ENCODE measurements at regions not wholly inside any gene's neighbourhood (a gene's known extent, or its start where the extent isn't known, plus 50 kb on each side); places are given as distances from the start of the nearest gene placed in this dataset.

DNA sequence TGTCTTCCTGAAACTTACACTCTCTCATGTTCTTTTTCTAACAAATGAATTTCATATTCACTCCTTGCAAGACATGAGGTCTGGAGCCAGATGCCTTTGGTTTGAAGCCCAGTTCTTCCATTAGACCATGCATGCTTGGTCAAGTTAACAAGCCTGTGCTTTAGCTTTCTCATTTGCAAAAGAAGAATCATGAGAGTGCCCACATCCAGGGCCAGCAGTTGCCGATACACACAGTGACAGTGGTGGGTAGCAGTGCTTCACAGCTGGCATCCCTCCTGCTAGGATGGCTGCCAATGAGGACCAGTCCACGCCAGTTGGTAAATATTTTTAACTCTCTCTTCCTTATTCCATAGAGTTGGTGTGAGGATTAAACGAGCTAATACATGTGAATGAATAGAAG is 163.1 kb downstream of the PHLDA1 start:
- no peak overlapping the region for H3K4me2 ChIP-seq (ENCODE audit: insufficient read depth, low read length)
- TF ChIP-seq, protein P1, sequence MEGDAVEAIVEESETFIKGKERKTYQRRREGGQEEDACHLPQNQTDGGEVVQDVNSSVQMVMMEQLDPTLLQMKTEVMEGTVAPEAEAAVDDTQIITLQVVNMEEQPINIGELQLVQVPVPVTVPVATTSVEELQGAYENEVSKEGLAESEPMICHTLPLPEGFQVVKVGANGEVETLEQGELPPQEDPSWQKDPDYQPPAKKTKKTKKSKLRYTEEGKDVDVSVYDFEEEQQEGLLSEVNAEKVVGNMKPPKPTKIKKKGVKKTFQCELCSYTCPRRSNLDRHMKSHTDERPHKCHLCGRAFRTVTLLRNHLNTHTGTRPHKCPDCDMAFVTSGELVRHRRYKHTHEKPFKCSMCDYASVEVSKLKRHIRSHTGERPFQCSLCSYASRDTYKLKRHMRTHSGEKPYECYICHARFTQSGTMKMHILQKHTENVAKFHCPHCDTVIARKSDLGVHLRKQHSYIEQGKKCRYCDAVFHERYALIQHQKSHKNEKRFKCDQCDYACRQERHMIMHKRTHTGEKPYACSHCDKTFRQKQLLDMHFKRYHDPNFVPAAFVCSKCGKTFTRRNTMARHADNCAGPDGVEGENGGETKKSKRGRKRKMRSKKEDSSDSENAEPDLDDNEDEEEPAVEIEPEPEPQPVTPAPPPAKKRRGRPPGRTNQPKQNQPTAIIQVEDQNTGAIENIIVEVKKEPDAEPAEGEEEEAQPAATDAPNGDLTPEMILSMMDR (IDR thresholded peaks at IDR 0.05; ENCODE audit: extremely low read depth, low read depth, low read length), result no peak
- no peak for DNase-seq (ENCODE audit: insufficient read length, low spot score, missing footprints)

DNA sequence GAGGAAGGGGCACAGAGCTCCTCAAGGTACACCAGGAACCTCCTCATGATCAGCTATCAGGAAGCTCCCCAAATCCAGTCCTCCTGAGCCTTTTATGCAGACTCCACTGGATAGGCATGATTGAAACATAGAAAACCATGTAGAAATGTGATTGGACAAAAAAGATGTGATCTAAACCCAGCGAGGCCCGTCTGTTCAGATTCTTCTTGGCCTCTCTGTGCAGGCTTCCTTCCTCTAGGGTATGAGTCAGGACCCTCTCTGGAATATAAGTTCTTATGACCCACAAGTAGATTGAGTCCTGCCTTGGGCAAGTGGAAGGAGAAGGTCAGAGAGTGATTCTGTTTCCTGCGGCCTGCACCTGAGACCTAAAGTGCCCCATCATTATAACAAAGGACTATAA is 166.3 kb downstream of the PHLDA1 start:
- H3K4me3 ChIP-seq (ENCODE audit: insufficient read depth, low read length), result no peak overlapping the region
- no peaks in the 10 kb centered on the region for H3K36me3 ChIP-seq (ENCODE audit: insufficient read depth, low read length)
- peaks cover 11% of the 10 kb centered on the region for H3K4me1 ChIP-seq (ENCODE audit: insufficient read depth, low read length)
- TF ChIP-seq, protein P1 (IDR thresholded peaks at IDR 0.05; ENCODE audit: extremely low read depth, low read depth, low read length), result no peak
- DNase-seq (ENCODE audit: insufficient read length, low spot score, missing footprints), result no peak
- H4K20me1 ChIP-seq (ENCODE audit: insufficient read depth, low read length), result no peaks in the 10 kb centered on the region
- no peak overlapping the region for H3K4me2 ChIP-seq (ENCODE audit: insufficient read depth, low read length)
- no peak overlapping the region for H3K27ac ChIP-seq (ENCODE audit: low read depth, low read length)
- no peaks in the 10 kb centered on the region for H3K9me3 ChIP-seq (ENCODE audit: low read depth, low read length)
- H2AFZ ChIP-seq (ENCODE audit: low read length), result no peak overlapping the region
- no peaks in the 10 kb centered on the region for H3K27me3 ChIP-seq (ENCODE audit: insufficient read depth, low read length)
- H3K79me2 ChIP-seq (ENCODE audit: insufficient read depth, low read length), result no peaks in the 10 kb centered on the region

More for the DNA sequence above, 163.1 kb downstream of the PHLDA1 start:
- H2AFZ ChIP-seq (ENCODE audit: low read length), result no peak overlapping the region
- no peak overlapping the region for H3K27ac ChIP-seq (ENCODE audit: low read depth, low read length)
- no peak overlapping the region for H3K4me3 ChIP-seq (ENCODE audit: insufficient read depth, low read length)
- H3K4me1 ChIP-seq (ENCODE audit: insufficient read depth, low read length), result peaks cover under 1% of the 10 kb centered on the region
- no peaks in the 10 kb centered on the region for H3K27me3 ChIP-seq (ENCODE audit: insufficient read depth, low read length)
- no peaks in the 10 kb centered on the region for H3K79me2 ChIP-seq (ENCODE audit: insufficient read depth, low read length)
- H3K9me3 ChIP-seq (ENCODE audit: low read depth, low read length), result no peaks in the 10 kb centered on the region
- H4K20me1 ChIP-seq (ENCODE audit: insufficient read depth, low read length), result no peaks in the 10 kb centered on the region
- no peaks in the 10 kb centered on the region for H3K36me3 ChIP-seq (ENCODE audit: insufficient read depth, low read length)

DNA sequence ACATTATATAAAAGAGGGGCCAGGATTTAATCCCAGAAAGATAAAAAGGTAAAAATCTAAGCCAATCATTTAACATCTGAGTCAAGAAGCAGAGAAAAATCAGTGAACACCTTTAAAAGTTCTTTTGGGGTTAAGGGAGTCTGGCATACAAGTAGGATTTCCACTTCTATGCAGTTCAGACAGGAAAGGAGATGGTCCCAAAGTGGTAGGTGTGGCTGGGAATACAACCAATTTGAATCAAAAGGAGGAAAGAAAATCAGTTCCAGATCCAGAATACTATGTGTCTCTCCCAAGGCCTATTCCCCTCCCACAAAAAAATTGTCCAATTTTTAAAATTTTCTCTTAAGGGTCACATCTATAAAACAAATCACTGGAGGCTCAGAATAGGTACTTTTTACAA is 167.4 kb downstream of the PHLDA1 start:
- H3K79me2 ChIP-seq (ENCODE audit: insufficient read depth, low read length), result no peaks in the 10 kb centered on the region
- H3K27ac ChIP-seq (ENCODE audit: low read depth, low read length), result no peak overlapping the region
- H4K20me1 ChIP-seq (ENCODE audit: insufficient read depth, low read length), result no peaks in the 10 kb centered on the region
- no peak overlapping the region for H3K4me2 ChIP-seq (ENCODE audit: insufficient read depth, low read length)
- H3K9me3 ChIP-seq (ENCODE audit: low read depth, low read length), result no peaks in the 10 kb centered on the region
- no peaks in the 10 kb centered on the region for H3K27me3 ChIP-seq (ENCODE audit: insufficient read depth, low read length)
- no peak overlapping the region for H2AFZ ChIP-seq (ENCODE audit: low read length)
- no peaks in the 10 kb centered on the region for H3K36me3 ChIP-seq (ENCODE audit: insufficient read depth, low read length)
- TF ChIP-seq, protein P1 (IDR thresholded peaks at IDR 0.05; ENCODE audit: extremely low read depth, low read depth, low read length), result no peak
- peaks cover 11% of the 10 kb centered on the region for H3K4me1 ChIP-seq (ENCODE audit: insufficient read depth, low read length)
- no peak overlapping the region for H3K4me3 ChIP-seq (ENCODE audit: insufficient read depth, low read length)
- DNase-seq (ENCODE audit: insufficient read length, low spot score, missing footprints), result no peak

DNA sequence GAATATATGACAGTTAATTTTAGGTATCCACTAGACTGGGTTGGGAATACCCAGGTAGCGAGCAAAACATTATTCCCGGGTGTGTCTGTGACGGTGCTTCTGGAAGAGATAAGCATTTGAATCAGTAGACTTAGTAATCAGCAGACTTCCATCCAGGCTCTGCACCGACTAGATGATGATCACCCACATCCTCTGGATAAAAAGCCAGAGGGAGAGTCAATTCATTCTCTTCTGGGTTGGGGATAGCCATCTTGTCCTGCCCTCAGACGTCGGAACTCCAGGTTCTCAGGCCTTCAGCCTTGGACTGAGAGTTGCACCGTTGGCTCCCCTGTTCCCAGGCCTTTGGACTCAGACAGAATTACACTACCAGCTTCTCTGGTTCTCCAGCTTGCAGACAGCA is 168.0 kb downstream of the PHLDA1 start:
- Histone ChIP-seq H3K9me3 (ENCODE audit: low read depth, low read length) (no peaks in the 10 kb centered on the region), H3K27ac (ENCODE audit: low read depth, low read length) (peak overlapping the region; percentile 42), H3K36me3 (ENCODE audit: insufficient read depth, low read length) (no peaks in the 10 kb centered on the region), H3K4me2 (ENCODE audit: insufficient read depth, low read length) (peak overlapping the region; percentile 6), H4K20me1 (ENCODE audit: insufficient read depth, low read length) (no peaks in the 10 kb centered on the region), H3K27me3 (ENCODE audit: insufficient read depth, low read length) (no peaks in the 10 kb centered on the region), H3K4me1 (ENCODE audit: insufficient read depth, low read length) (peaks cover 11% of the 10 kb centered on the region), H3K79me2 (ENCODE audit: insufficient read depth, low read length) (no peaks in the 10 kb centered on the region), H2AFZ (ENCODE audit: low read length) (peak overlapping the region; percentile 3), H3K4me3 (ENCODE audit: insufficient read depth, low read length) (no peak overlapping the region)
- no peak for DNase-seq (ENCODE audit: insufficient read length, low spot score, missing footprints)
- TF ChIP-seq, protein P1 (IDR thresholded peaks at IDR 0.05; ENCODE audit: extremely low read depth, low read depth, low read length), result no peak
